Panc1 (cell line): ENCODE measurements at regions not wholly inside any gene's neighbourhood (a gene's known extent, or its start where the extent isn't known, plus 50 kb on each side); places are given as distances from the start of the nearest gene placed in this dataset.

Experiments
- ATAC-seq: fragments of 200-7000 bp; cut with Tn5 transposase; 2 replicates; pipeline ENCODE4 v1.9.1; 2020; ENCODE audit warnings: mild to moderate bottlenecking, moderate library complexity
- BruUV-seq: library from RNA; stranded (reverse); fragments of 400-500 nt; replicated peaks from 2 replicates; lab custom pipeline; 2021; lab: Mats Ljungman, UMichigan
- CTCF ChIA-PET: fragments of 300-600 bp; sonication (Branson Sonifier 250); formaldehyde crosslinking; loops from one replicate; lab custom pipeline; 2022; ENCODE audit warnings: antibody characterized with exemption; lab: Charles Lee
- POLR2A ChIA-PET: fragments of 300-600 bp; sonication (Branson Sonifier 250); formaldehyde crosslinking; loops from one replicate; lab custom pipeline; 2022; ENCODE audit warnings: antibody characterized with exemption; lab: Charles Lee
- DNase-seq: peaks from one replicate; pipeline ENCODE4 v3.0.0-alpha.2; 2010; ENCODE audit warnings: low read depth, low spot score
- H3K27ac ChIP-seq: 2 replicates; pipeline ENCODE4 v1.5.1; 2011; ENCODE audit warnings: mild to moderate bottlenecking, low read length, inconsistent platforms
- H3K27me3 ChIP-seq: fragments of 200-500 bp; sonication (Bioruptor generic); 2 replicates; pipeline ENCODE4 v1.6.0; 2014; ENCODE audit warnings: low read length, inconsistent platforms; ENCODE audit not compliant: control insufficient read depth, insufficient read depth
- H3K36me3 ChIP-seq: fragments of 200-500 bp; sonication (Bioruptor generic); 2 replicates; pipeline ENCODE4 v1.5.1; 2014; ENCODE audit warnings: inconsistent platforms, mild to moderate bottlenecking, low read length, moderate library complexity; ENCODE audit not compliant: control insufficient read depth, insufficient read depth
- H3K4me1 ChIP-seq: 2 replicates; pipeline ENCODE4 v1.5.1; 2011; ENCODE audit warnings: inconsistent platforms, mild to moderate bottlenecking, low read length, moderate library complexity; ENCODE audit not compliant: control insufficient read depth, insufficient read depth
- H3K4me3 ChIP-seq, 2 experiments: 2 replicates each; pipeline ENCODE4 v1.5.1; 2011 to 2012; ENCODE audit warnings: low read depth in 2 of 2, low read length in 2 of 2, mild to moderate bottlenecking in 2 of 2, inconsistent platforms in 1 of 2, moderate library complexity in 1 of 2
- H3K9me3 ChIP-seq: fragments of 200-500 bp; sonication (Bioruptor generic); 2 replicates; pipeline ENCODE4 v1.5.1; 2014; ENCODE audit warnings: low read depth, mild to moderate bottlenecking, inconsistent platforms, low read length, moderate library complexity; ENCODE audit not compliant: control insufficient read depth, insufficient read depth
- CTCF ChIP-seq: fragments of 450-650 bp; IDR thresholded peaks from 2 replicates; pipeline ENCODE4 v1.5.1; 2017; ENCODE audit warnings: mild to moderate bottlenecking
- POLR2AphosphoS5 ChIP-seq: IDR thresholded peaks from 2 replicates; pipeline ENCODE4 v1.6.1; 2012; ENCODE audit warnings: mild to moderate bottlenecking, low read depth, low read length, moderate library complexity
- REST ChIP-seq, 2 experiments: IDR thresholded peaks; 2 replicates each; pipeline ENCODE4 v1.6.1; 2011 to 2012; ENCODE audit warnings: low read depth in 2 of 2, control low read depth in 1 of 2, low read length in 1 of 2, mild to moderate bottlenecking in 1 of 2, moderate library complexity in 1 of 2; ENCODE audit not compliant: insufficient read depth in 1 of 2
- SIN3A ChIP-seq: IDR thresholded peaks from 2 replicates; pipeline ENCODE4 v1.6.1; 2012; ENCODE audit warnings: low read depth, mild to moderate bottlenecking, low read length, moderate library complexity, borderline replicate concordance; ENCODE audit not compliant: insufficient read depth
- TCF7L2 ChIP-seq: IDR thresholded peaks from 2 replicates; pipeline ENCODE4 v1.6.1; 2011; ENCODE audit warnings: mild to moderate bottlenecking, low read depth, low read length, inconsistent platforms
- in situ Hi-C: cut with HindIII; loops from 2 replicates; pipeline ENCODE4 v1.10.0; 2016; ENCODE audit warnings: low sequenced_read_pairs, low pct_unique_long_range_greater_than_20kb
- intact Hi-C: fragments of 100-400 bp; cut with micrococcal nuclease; formaldehyde crosslinking; loops from one replicate; pipeline ENCODE4 v1.10.0; 2022; ENCODE audit not compliant: unreplicated experiment

GRCh38 chr7:32390210-32390609, 100.0 kb downstream of the LSM5 start:
- Histone ChIP-seq H3K36me3 (no peaks in the 10 kb centered on the region), H3K27me3 (peaks cover 3% of the 10 kb centered on the region; the same call in 1 of the 2 replicates), H3K4me1 (no peaks in the 10 kb centered on the region), H3K9me3 (no peaks in the 10 kb centered on the region), H3K4me3 (no peak overlapping the region), H3K27ac (no peak overlapping the region)
- CTCF ChIA-PET = no interaction called here
- intact Hi-C loops (no loop called here), in situ Hi-C loops (no loop called here)
- BruUV-seq = no TSS peak
- ATAC-seq = no peak
- no peak for DNase-seq
- no peak for TF ChIP-seq POLR2AphosphoS5
- no peak for TF ChIP-seq TCF7L2
- no peak for TF ChIP-seq SIN3A
- TF ChIP-seq REST (IDR thresholded peaks at IDR 0.05; ENCODE audit: insufficient read depth in 1 of 2, low read depth in 2 of 2, low read length in 1 of 2) = no peak
- TF ChIP-seq CTCF = no peak; the same call in 1 of the 2 replicates
- POLR2A ChIA-PET = no interaction called here

GRCh38 chr7:32385316-32385956, 104.7 kb downstream of the LSM5 start:
- DNase-seq (no peak), ATAC-seq (no peak)
- Histone ChIP-seq H3K9me3 (no peaks in the 10 kb centered on the region), H3K27me3 (peaks cover 8% of the 10 kb centered on the region), H3K36me3 (no peaks in the 10 kb centered on the region), H3K27ac (no peak overlapping the region), H3K4me1 (no peaks in the 10 kb centered on the region), H3K4me3 (no peak overlapping the region)
- no peak for TF ChIP-seq TCF7L2
- TF ChIP-seq REST (IDR thresholded peaks at IDR 0.05; ENCODE audit: insufficient read depth in 1 of 2, low read depth in 2 of 2, low read length in 1 of 2) = no peak
- TF ChIP-seq SIN3A = no peak
- no peak for TF ChIP-seq POLR2AphosphoS5
- TF ChIP-seq CTCF = no peak
- no TSS peak for BruUV-seq
- ChIA-PET CTCF (no interaction called here), POLR2A (no interaction called here)
- intact Hi-C loops = no loop called here
- in situ Hi-C loops = no loop called here
